GM23338 (cell line): ENCODE measurements at regions not wholly inside any gene's neighbourhood (a gene's known extent, or its start where the extent isn't known, plus 50 kb on each side); places are given as distances from the start of the nearest gene placed in this dataset.

Experiments used
- CREB1 ChIP-seq: fragments of 250-450 bp; sonication (Bioruptor Pico); IDR thresholded peaks from 2 replicates; pipeline ENCODE4 v1.5.0; 2020; ENCODE audit warnings: low read depth, mild to moderate bottlenecking, moderate library complexity
- CTCF ChIP-seq, 2 experiments: fragments of 200-600 bp in 1 of 2; sonication (generic) in 1 of 2; conservative IDR thresholded peaks; 2 replicates each; pipeline versions ENCODE4 v1.5.1 to v1.6.1; 2016 to 2017; ENCODE audit warnings: antibody characterized with exemption in 2 of 2, low read depth in 2 of 2, mild to moderate bottlenecking in 2 of 2, moderate library complexity in 1 of 2
- EZH2phosphoT487 ChIP-seq: fragments of 200-600 bp; sonication (generic); IDR thresholded peaks from one replicate; pipeline ENCODE4 v1.8.1; 2018; ENCODE audit warnings: antibody characterized with exemption; ENCODE audit not compliant: unreplicated experiment
- POLR2AphosphoS5 ChIP-seq: IDR thresholded peaks from 2 replicates; pipeline ENCODE4 v1.6.1; 2016; ENCODE audit warnings: antibody characterized with exemption, low read depth

GRCh38 chr2:59462422-59463197, 1090.8 kb downstream of the BCL11A start:
- TF ChIP-seq CTCF (conservative IDR thresholded peaks at IDR 0.05; ENCODE audit: low read depth in 2 of 2) (peak; percentile 25 to 45; a peak in 2 of 4 replicates), POLR2AphosphoS5 (no peak), EZH2phosphoT487 (no peak), CREB1 (CRISPR knock-in tag) (no peak)
